Activated T-helper 1 cell treated with anti-CD3 and anti-CD28 coated beads, Interleukin-12 subunit alpha, Interleukin-12 subunit beta, Interleukin-2, Interleukin-4 antibody, amounts not matched to agents 30 ng/mL and 10 ng/mL and 1 ng/mL, durations not matched to agents 14 hours and 24 hours and 36 hours (primary cell): ENCODE measurements at regions not wholly inside any gene's neighbourhood (a gene's known extent, or its start where the extent isn't known, plus 50 kb on each side); places are given as distances from the start of the nearest gene placed in this dataset.
A peak's percentile ranks its signal among the peaks of the same experiment; 100 is the strongest.

ENCODE experiments used
- DNase-seq: peaks from one replicate; pipeline ENCODE4 v3.0.0; 2021; ENCODE audit warnings: low spot score
- H3K27ac Mint-ChIP-seq: one replicate; pipeline ENCODE4 v1.8.0; 2021; ENCODE audit warnings: mild to moderate bottlenecking, mixed read lengths
- H3K27me3 Mint-ChIP-seq: one replicate; pipeline ENCODE4 v1.8.0; 2022; ENCODE audit warnings: mild to moderate bottlenecking, moderate library complexity, mixed read lengths; ENCODE audit not compliant: insufficient read depth
- H3K36me3 Mint-ChIP-seq: one replicate; pipeline ENCODE4 v1.8.0; 2021; ENCODE audit warnings: low read depth, mixed read lengths
- H3K4me1 Mint-ChIP-seq: one replicate; pipeline ENCODE4 v1.8.0; 2021; ENCODE audit warnings: low read depth, mixed read lengths
- H3K4me3 Mint-ChIP-seq: one replicate; pipeline ENCODE4 v1.8.0; 2021; ENCODE audit warnings: mild to moderate bottlenecking, moderate library complexity, mixed read lengths
- H3K9me3 Mint-ChIP-seq: one replicate; pipeline ENCODE4 v1.8.0; 2021; ENCODE audit warnings: mixed read lengths
- intact Hi-C: fragments of 100-400 bp; cut with micrococcal nuclease; formaldehyde crosslinking; loops from one replicate; pipeline ENCODE4 v1.15.1; 2024

DNA sequence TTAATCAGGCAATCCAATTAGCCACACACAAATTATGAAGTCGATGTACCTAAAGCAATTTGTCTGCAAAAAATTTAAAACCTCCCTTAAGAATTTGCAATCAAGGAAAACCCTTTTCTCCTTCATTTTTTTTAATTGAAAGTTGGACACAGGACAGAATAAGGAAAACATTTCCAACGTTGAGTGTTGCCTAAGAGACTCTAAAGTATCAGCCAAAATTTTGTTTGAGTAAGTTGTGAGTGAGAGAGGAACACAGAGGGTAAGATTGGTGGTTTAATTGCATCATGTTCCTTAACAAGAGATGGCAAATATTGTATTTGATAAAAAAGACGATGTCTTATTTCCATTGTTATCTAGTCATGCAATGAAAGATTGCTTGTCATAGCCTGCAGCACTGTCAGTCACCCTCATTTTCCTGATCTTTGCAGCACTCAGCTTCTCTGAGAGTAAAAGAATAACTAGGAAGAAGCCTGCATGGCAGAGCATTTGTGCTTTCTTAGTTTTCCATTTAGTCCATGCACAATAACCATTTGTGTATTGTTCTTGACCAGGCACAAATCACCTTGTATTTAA lies 115.5 kb downstream of the ICOS start:
- no peak for DNase-seq
- H3K4me1 Mint-ChIP-seq: peaks cover 18% of the 10 kb centered on the region
- peaks cover 6% of the 10 kb centered on the region for H3K27me3 Mint-ChIP-seq
- no peaks in the 10 kb centered on the region for H3K36me3 Mint-ChIP-seq
- no peaks in the 10 kb centered on the region for H3K9me3 Mint-ChIP-seq
- H3K27ac Mint-ChIP-seq: no peak overlapping the region
- intact Hi-C loops: no loop called here
- no peak overlapping the region for H3K4me3 Mint-ChIP-seq

DNA sequence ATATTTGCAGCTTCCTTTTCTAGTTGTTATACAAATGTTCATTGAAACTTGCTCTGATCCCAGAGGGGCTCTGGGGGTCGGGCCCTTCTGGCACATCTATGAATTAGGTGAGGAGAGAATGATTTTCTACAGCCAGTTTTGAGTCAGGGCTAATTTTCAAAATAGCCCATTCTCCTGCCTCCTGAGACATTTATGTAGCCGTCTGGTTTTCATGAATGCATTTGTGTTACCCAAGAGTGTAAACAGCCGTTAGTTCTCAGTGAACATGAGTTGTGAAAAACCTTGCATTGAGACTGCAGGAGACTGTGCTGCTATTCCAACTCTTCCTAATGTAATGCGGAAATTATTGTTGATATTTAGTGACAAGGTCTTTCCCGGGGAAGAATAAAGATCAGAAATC lies 122.5 kb downstream of the ICOS start:
- intact Hi-C loops: no loop called here
- no peak for DNase-seq
- Mint-ChIP-seq H3K36me3 (no peaks in the 10 kb centered on the region), H3K27ac (no peak overlapping the region), H3K9me3 (no peaks in the 10 kb centered on the region), H3K27me3 (peaks cover 5% of the 10 kb centered on the region), H3K4me1 (no peaks in the 10 kb centered on the region), H3K4me3 (no peak overlapping the region)

DNA sequence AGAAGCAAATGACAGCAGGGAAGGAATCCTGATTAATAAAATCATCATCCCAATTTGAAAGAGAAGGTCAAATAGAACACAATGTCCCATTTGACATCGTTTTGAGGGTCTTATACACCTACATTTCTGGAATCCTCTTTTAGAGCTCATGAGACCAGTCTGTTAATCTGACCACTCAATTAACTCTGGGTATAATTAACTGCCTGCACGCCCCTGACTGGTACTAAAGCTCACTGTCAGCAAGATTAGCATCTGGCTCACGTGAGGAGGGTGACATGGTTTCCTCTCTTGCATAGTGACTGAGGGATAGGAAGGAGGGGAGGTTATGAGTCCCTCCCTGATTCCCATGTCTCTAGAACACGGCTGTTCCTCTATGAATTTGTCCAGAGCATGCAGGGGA lies 124.3 kb downstream of the ICOS start:
- no peak overlapping the region for H3K27ac Mint-ChIP-seq
- no peak for DNase-seq
- H3K4me3 Mint-ChIP-seq: no peak overlapping the region
- peaks cover 2% of the 10 kb centered on the region for H3K27me3 Mint-ChIP-seq
- intact Hi-C loops: no loop called here
- no peaks in the 10 kb centered on the region for H3K4me1 Mint-ChIP-seq
- H3K9me3 Mint-ChIP-seq: no peaks in the 10 kb centered on the region
- H3K36me3 Mint-ChIP-seq: no peaks in the 10 kb centered on the region

DNA sequence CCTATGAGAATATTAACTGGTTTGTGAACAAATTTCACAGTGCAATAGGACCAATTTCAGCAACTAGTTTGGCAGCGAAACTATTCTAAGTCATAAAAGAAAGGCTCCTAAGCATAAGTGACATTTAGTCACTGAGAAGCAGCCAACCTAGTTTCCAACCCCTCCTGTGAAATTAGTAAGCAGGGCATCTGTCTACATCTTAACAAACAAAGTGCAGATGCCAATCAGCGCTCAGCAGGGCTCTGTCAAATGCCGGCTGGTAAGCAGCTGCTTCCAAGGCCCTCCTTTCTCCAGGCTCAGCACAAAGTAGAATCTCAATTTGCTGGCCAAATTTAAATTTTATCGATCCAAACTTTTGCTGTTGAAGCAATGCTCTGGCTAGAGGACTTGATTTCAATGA lies 124.7 kb downstream of the ICOS start:
- no peak overlapping the region for H3K27ac Mint-ChIP-seq
- H3K36me3 Mint-ChIP-seq: no peaks in the 10 kb centered on the region
- peaks cover 2% of the 10 kb centered on the region for H3K27me3 Mint-ChIP-seq

DNA sequence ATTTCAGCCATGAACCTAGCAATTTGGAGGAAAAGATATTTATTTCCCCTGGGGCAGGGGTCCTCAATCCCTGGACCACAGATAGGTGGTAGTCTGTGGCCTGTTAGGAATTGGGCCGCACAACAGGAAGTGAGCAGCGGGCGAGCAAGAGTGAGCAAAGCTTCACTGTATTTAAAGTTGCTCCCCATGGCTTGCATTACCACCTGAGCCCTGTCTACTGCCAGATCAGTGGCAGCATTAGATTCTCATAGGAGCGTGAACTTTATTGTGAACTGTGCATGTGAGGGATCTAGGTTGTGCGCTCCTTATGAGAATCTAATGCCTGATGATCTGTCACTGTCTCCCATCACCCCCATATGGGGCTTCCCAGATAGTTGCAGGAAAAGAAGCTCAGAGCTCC lies 127.6 kb downstream of the ICOS start:
- H3K9me3 Mint-ChIP-seq: peaks cover 12% of the 10 kb centered on the region

More for the DNA sequence above, 124.7 kb downstream of the ICOS start:
- no peak for DNase-seq
- Mint-ChIP-seq H3K4me3 (no peak overlapping the region), H3K4me1 (no peaks in the 10 kb centered on the region), H3K9me3 (peaks cover 3% of the 10 kb centered on the region)
- intact Hi-C loops: no loop called here

DNA sequence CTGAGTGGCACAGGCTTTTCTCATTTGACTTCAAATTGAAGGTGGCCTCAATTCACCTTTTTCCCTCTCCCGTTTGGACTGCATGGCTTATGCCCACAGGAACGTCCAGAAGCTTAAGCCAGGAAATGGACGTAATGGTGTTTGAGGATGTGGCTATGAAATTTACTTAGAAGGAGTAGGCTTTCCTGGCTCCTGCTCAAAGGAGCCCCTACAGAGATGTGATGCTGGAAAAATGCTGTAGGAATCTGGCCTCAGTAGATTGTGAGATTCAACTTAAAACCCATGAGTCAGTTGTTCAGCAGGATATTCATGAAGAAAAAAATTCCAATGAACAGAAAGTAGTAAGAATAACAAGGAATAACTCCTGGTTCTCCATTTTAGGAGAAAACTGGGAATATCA lies 129.0 kb downstream of the ICOS start:
- Mint-ChIP-seq H3K9me3 (peaks cover 12% of the 10 kb centered on the region), H3K27ac (no peak overlapping the region), H3K4me3 (no peak overlapping the region), H3K4me1 (no peaks in the 10 kb centered on the region), H3K36me3 (no peaks in the 10 kb centered on the region), H3K27me3 (no peaks in the 10 kb centered on the region)
- no peak for DNase-seq
- intact Hi-C loops: no loop called here

More for the DNA sequence above, 127.6 kb downstream of the ICOS start:
- Mint-ChIP-seq H3K27me3 (peaks cover 2% of the 10 kb centered on the region), H3K4me1 (no peaks in the 10 kb centered on the region), H3K36me3 (no peaks in the 10 kb centered on the region), H3K4me3 (no peak overlapping the region), H3K27ac (no peak overlapping the region)
- DNase-seq: no peak
- intact Hi-C loops: no loop called here

DNA sequence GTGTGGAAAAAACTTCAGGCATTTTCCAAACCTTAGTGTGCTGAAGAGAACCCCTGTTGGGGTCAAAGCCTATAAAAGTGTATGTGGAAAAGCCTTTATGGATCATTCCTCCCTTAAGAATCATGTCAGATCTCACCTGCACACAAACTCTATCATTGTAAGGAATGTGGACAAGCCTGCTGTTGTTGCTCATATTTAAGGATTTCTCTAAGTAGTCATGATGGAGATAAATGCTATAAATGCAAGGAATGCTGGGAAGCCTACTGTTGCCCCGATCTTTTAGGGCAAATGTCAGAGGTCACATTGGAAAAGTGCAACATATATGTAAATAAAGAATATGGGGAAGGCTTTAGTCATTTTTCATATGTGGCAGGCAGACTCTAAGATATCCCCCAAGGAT lies 129.5 kb downstream of the ICOS start:
- Mint-ChIP-seq H3K27ac (no peak overlapping the region), H3K9me3 (peaks cover 12% of the 10 kb centered on the region), H3K4me1 (no peaks in the 10 kb centered on the region), H3K27me3 (no peaks in the 10 kb centered on the region), H3K36me3 (no peaks in the 10 kb centered on the region), H3K4me3 (no peak overlapping the region)
- no peak for DNase-seq
- intact Hi-C loops: no loop called here

DNA sequence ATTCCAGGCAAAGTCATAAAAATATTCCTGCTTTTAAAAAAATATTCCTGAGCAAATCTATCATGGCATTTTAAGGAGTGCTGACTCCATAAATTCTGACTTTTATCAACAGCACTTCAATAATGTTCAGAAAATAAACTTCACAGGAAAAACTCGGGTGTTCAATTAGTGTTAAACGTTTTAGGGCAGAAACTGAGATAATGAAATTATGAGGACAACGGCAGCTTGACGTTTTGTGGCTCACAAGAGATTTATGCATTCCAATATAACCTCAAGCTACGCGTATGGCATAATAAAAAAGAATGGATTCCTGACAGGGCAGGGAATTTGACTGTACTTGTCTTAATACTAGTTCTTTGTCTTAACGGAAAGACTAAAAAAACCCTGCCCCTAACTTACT lies 133.2 kb downstream of the ICOS start:
- Mint-ChIP-seq H3K9me3 (peaks cover 12% of the 10 kb centered on the region), H3K27me3 (no peaks in the 10 kb centered on the region), H3K4me1 (peaks cover 13% of the 10 kb centered on the region), H3K27ac (no peak overlapping the region), H3K4me3 (no peak overlapping the region), H3K36me3 (no peaks in the 10 kb centered on the region)
- DNase-seq: no peak
- intact Hi-C loops: loop anchor here (10.0 kb wide), 1 partner anchor 255 kb away; no protein-coding TSS in a partner anchor

DNA sequence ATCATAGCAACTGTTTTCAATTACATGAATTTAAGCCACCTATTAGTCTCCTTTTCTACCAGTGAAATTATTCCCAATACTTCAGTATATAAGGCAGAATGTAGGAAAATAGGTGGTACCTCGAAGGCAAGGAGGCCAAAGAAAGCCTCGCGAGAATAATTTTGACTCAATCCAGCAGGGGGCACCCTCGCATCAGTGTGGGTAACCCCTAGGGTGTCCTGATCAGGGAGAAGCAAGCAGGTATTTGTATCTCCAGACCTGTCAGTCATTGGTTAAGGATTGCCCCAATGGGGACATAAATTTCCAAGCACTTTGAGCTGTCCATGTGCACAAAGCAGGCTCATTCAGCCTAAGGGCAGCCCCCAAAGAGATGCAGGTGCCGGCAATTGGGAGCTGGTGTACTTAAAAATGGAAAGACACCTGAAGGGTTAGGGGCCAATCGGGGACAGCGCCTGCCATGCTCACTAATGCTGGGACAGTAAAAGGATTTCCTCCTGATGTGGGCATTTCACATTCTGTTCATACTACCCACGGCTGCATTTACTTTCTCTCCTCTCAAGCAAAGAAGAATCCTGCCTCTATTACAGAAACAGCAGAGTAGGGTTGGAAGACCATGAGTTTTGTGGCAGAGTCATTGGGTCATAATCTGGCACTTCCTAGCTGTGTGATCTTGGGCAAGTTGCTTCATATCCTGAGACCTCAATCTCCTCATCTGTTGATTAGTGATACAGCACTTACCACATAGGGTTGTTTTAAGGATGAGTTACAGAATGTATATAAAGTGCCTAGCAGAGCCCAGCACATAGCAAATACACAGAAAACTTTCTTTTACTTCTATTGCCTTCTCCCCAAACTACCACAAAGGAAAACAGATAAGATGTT lies 136.1 kb downstream of the ICOS start:
- Mint-ChIP-seq H3K9me3 (peaks cover 10% of the 10 kb centered on the region), H3K4me1 (peaks cover 13% of the 10 kb centered on the region), H3K4me3 (no peak overlapping the region), H3K27ac (no peak overlapping the region), H3K27me3 (no peaks in the 10 kb centered on the region), H3K36me3 (peaks cover 3% of the 10 kb centered on the region)
- intact Hi-C loops: loop anchor here (1.0 to 10.0 kb wide), 7 partner anchors 36 to 620 kb away; no protein-coding TSS in a partner anchor
- peak; percentile 44 for DNase-seq

DNA sequence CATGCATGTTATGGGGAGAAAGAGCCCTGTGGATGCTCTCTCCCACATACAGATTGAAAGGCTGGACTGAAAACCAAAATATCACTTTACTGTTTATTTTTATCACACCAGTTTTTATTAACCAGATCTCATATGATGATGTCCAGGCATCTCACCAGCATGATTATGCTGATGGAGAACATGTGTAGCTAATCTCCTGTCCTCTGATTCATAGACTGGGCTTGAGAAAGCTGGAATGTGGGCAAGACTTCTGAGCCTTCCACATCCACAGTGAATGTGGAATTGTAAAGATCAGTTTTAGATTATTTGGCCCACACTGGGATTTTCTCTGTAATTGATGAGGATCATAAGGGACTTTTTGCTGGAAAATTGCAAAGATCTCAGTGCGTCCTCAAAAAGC lies 137.9 kb downstream of the ICOS start:
- intact Hi-C loops: loop anchor here (10.0 kb wide), 1 partner anchor 250 kb away; no protein-coding TSS in a partner anchor
- H3K27ac Mint-ChIP-seq: no peak overlapping the region
- H3K27me3 Mint-ChIP-seq: no peaks in the 10 kb centered on the region
- H3K9me3 Mint-ChIP-seq: peaks cover 20% of the 10 kb centered on the region
- H3K4me1 Mint-ChIP-seq: peaks cover 13% of the 10 kb centered on the region
- H3K36me3 Mint-ChIP-seq: peaks cover 3% of the 10 kb centered on the region
- no peak for DNase-seq
- no peak overlapping the region for H3K4me3 Mint-ChIP-seq

DNA sequence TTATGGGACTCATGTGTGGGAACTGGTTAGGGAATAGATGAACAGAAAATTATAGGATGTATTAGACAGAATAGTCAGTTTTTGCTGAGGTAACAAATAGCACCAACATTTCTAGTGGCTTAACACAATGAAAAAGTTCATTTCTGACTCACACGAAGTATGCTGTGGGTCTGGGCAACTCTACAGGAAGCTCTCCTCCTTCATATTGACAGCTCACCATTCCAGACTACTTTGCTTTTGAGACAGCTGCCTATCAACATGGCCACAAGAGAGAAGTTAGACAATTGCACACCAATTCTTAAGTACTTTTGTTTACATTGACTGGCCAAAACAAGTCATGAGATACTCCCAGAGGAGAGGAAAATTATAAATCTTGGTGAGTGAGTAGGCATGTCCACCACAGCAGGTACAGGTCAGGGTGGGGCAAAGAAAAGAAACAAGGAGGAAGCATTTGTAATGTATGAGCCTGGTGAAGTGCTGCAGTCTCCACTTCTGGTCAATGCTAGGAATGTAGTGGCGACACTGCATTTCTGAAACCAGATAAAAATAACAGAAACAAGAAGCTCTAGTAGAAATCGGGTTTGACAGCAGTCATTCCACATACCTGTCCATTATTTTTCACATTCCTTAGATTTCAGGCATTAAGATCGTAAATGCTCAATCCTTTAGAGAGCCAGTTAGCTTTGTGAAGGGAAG lies 141.6 kb downstream of the ICOS start:
- Mint-ChIP-seq H3K4me1 (peaks cover 8% of the 10 kb centered on the region), H3K4me3 (no peak overlapping the region), H3K27ac (no peak overlapping the region), H3K36me3 (peaks cover 5% of the 10 kb centered on the region), H3K27me3 (no peaks in the 10 kb centered on the region), H3K9me3 (peaks cover 20% of the 10 kb centered on the region)
- intact Hi-C loops: loop anchor here (10.0 kb wide), 1 partner anchor 247 kb away; no protein-coding TSS in a partner anchor
- DNase-seq: no peak

DNA sequence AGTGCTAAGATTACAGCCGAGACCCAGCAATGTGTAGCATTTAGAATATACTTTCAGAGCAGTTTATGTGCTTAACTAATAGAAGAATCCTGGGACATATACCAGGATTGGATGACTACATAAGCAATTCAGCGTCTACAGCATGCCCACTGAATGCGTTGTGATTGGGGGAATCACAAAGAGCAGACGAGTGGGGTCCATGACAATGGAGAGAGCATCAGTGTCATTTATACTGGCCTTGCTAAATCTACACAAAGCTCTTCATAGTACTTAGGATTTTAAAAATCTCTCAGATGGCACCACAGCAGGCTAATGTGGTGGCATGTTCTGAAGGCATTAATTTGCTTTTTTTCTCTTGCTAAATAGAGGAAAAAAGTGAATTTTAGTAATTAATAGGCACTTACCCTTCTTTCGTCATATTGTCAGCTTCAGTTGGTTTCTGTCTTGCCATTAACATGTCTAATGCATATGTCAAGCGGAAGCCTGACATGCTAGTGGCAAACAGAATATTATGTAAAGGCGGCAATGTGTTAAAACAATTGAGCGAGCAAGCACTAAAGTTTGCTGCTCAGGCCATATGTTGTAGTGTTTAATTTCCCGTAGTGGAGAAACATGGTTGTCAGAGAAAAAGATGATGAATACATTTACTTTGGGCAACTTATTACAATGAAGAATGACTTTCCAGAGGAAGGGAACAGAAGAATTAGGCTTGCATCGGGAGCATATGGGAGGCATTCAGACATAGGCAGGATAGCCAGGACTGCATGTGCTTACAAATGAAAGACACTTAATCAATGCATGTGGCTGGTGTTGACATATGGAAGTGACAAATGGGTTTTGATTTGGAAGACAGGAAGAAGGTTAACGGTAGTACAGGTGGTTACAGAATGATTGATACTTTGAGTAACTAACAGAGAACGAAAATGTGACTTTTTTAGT lies 145.2 kb downstream of the ICOS start:
- no peak for DNase-seq
- H3K4me3 Mint-ChIP-seq: no peak overlapping the region
- intact Hi-C loops: no loop called here
- peaks cover 5% of the 10 kb centered on the region for H3K36me3 Mint-ChIP-seq
- peaks cover 4% of the 10 kb centered on the region for H3K4me1 Mint-ChIP-seq
- no peak overlapping the region for H3K27ac Mint-ChIP-seq
- H3K27me3 Mint-ChIP-seq: peaks cover 2% of the 10 kb centered on the region
- peaks cover 18% of the 10 kb centered on the region for H3K9me3 Mint-ChIP-seq
